Endothelial cell of hepatic sinusoid (primary cell): ENCODE measurements at regions not wholly inside any gene's neighbourhood (a gene's known extent, or its start where the extent isn't known, plus 50 kb on each side); places are given as distances from the start of the nearest gene placed in this dataset.

Experiments
- in situ Hi-C: cut with HindIII; loops from 2 replicates; pipeline ENCODE4 v1.10.0; 2017; ENCODE audit warnings: low sequenced_read_pairs

DNA sequence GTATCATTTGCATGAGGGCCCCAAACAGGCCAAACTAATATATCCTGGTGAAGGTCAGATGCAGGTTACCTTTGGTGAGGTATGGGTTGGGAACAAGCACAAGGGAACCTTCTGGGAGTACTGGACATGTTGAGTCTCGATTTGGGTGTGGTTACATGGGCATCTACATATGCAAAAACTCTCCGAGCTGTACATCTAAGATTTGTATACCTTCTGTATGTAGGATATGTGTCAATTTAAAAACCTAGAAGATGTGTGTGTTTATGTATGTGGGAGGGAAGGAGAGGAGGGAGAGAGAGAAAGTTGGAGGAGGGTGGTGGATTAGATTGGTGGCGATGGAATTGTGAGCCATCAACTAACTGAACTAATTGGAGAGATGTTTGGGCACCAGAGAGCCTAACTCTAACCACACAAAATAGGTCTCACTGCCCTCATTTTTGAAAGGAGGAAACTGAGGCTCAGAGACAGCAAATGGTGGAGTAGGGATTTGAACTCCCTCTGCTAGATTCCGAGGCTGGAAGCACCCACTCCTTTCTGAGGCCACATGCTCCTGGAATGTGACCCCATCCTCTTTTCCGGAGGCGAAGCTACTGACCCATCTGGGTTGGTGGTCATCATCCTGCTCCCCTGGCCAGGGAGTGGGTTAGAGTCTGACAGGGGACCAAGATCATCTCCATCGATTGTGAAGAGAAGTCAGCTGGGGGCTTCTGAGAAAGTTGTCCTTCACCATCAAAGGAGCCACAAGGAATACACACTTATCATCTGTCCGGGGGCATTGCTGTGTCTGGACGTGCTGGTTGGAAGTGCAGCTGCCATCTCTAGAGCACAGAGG is 107.3 kb upstream of the MYCN start:
- in situ Hi-C loops = no loop called here

DNA sequence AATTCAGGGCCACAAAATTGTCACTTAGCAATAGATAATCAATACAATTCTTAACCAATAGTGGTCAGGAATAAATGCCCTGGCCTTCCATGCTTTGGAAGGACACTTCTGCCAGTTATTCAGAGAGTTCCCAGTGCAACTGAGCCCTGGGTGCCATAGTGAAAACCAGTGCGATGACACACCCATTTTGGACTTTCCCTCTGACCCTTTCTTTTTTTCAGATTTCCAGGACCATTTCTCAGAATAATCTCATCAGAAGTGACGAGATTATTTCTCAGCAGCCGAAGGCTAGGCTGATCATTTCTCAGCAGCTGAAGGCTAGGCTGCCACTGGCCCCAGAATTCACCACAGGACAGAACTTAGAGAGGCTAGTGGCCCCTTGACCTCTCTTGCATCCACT is 106.6 kb upstream of the MYCN start:
- in situ Hi-C loops = no loop called here

DNA sequence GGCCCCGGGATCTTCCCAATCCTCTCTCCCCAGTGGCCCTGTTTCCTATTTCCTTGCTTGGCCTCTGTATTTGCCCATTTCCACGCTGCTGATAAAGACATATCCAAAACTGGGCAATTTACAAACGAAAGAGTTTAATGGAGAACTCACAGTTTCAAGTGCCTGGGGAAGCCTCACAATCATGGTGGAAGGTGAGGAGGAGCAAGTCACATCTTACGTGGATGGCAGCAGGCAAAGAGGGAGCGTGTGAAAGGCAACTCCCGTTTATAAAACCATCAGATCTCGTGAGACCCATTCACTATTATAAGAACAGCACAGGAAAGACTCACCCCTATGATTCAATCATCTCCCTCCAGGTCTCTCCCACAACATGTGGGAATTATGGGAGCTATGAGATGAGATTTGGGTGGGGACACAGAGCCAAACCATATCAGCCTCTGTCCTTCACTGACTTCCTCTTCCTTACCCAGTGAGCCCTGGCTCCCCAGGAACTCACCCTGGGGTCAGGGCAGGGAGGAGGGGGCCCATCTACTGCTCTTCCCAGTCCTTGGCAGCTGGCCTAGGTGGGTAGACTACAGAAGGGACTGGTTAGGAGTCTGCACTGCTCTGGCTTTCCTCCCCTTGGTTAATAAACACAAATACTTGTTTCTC is 105.8 kb upstream of the MYCN start:
- in situ Hi-C loops = no loop called here

DNA sequence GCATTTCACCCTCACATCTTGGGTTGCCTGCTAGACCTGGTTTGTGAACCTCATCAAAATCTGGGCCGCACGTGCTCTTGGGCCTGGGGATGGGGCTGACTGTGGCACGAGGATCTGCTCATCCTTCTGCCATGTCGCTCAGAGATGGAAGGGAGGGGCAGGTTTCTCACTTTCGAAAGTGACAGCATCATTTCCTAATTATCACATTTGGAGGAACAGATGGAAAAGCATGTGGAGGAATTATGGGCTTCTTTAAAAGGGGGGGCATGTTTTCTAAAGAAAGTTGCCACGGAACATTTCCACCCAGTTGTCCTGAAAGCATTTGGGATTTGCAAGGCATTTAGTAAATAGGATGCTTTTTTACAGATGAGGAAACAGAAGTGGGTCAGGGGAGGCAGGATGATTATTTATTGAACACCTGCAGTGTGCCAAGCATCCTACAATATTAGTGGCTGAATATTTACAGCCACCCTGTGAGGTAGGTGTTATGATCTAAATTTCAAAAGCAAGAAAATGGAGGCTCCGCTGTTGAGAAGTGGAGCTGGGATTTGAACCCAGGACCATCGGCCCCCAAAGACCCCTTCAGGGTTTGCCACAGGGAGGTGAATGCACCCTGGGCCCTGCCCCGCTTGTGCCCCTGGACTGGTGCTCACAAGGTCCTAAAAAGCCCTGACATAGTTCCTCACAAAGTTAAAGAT is 104.2 kb upstream of the MYCN start:
- in situ Hi-C loops = no loop called here

DNA sequence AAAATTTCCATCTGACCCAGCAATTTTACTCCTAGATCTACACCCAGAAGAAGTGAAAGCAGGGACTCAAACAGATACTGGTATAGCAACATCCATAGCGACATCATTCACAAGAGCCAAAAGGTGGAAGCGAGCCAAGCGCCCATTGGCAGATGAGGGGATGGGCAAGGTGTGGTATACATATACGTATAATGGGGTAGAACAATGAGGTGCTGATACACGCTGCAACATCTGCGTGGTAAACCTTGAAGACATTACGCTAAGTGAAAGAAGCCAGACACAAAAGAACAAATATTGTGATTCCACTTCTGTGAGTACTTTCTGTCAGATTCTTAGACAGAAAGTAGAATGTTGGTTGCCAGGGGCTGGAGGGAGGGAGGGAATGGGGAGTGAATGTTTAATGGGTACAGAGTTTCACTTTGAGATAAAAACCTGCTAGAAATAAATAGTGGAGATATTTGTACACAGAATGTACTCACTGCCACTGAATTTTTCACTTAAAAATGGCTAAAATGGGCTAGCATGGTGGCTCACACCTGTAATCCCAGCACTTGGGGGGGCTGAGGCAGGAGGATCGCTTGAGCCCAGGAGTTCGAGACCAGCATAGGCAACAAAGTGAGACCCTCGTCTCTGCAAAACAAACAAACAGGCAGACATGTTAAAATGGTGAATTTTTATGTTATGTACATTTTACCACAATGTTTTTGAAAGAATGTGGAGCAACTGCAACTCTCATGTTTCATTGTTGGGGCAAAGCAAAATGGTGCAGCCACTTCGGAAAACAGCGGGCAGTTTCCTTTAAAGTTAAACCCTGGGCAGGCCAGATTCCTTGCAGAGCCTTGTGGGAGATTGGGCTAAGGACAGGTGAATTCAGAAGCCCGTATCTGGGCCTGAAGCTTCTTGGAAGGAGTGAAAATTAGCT is 103.4 kb upstream of the MYCN start:
- in situ Hi-C loops = no loop called here

DNA sequence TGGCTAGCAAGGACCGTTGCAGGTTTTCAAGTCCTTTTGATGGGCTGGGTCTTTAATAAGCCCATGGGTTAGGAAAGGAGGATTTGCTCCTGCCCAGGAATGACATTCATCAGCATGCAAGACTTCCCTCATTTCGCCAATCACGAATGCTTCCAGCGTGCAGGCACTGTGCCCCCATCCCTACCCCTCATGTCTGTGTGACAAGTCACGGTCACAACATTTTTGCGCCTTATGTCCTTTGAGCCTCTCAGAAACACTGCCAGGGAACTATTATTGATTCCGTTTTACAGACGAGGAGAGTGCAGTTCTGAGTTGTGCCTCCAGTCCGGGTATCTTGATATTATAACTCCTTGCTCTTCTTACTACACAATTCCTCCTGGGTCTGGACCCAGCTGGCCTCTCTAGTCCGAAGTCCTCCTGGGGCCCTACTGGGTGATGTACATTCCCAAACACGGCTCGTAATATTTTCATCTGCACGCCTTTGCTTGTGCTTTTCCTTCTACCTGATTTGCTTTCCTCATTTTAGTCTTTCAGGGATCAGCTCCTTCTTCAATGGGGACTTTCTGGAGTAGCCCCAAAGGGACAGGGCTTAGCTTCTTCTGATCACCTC is 101.8 kb upstream of the MYCN start:
- in situ Hi-C loops = no loop called here

DNA sequence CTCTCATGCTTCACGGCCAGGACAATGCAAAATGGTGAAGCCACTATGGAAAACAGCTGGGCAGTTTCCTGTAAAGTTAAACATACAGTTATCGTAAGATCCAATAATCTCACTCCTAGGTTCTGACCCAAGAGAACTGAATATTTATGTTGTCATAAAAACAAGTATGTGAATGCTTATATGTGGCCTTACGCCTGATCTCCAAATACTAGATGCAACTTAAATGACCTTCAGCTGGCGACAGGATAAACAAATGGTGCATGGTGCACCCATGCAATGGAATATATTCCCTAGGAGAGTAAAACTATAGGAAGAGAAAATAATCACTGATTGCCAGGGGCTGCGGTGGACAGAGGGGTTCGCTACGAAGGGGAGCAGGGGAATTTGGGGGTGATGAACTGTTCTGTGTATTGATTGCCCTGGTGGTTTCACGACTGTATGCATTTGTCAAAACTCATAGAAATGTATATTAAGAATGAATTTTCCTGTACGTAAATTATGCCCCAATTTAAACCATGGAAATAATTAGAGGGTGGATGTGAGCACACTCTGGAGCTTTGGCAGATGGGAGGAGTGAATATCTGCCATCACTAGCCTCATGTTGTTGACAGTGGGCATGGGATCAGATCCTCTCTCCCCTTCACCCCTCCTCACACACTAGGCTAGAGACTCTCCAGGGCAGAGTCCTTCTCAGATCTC is 100.8 kb upstream of the MYCN start:
- in situ Hi-C loops = no loop called here

DNA sequence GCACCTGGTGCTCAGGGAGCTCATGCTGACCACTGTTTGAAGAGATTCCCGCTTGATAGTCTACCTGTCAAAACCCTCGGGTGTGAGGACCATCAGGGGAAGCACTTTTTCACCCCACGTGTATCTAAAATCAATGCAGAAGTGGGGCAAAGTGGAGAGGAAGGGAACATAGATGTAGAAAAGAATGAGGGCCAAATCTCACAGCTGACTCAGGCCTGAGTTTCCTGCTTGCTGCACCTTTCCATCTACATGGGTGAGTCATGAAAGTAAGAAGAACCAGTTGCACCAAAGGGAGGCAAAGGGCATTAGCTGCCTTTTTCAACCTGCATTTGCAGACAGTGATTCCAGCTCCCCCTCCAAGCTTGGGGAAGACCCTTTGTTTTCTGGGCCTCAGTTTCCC is 100.2 kb upstream of the MYCN start:
- in situ Hi-C loops = no loop called here

DNA sequence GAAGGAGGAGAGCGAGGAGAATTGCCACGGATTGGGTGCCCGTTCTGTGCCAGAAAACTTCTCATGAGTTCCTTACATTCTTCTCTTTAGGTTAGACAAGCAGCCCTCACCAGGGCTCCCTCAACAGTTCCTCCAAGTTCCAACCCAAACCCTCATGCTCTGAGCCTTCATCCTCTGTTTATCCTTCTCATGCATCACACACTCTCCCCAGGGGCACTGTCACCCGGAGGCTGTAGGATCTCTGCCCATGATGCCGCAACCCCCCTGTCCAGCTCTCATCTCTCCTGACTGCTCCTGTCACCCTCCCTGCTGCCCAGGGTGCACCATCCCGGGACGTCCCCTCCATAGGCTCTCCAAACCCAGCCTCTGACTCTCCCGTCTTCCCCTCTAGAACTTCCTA is 99.4 kb upstream of the MYCN start:
- in situ Hi-C loops = no loop called here

DNA sequence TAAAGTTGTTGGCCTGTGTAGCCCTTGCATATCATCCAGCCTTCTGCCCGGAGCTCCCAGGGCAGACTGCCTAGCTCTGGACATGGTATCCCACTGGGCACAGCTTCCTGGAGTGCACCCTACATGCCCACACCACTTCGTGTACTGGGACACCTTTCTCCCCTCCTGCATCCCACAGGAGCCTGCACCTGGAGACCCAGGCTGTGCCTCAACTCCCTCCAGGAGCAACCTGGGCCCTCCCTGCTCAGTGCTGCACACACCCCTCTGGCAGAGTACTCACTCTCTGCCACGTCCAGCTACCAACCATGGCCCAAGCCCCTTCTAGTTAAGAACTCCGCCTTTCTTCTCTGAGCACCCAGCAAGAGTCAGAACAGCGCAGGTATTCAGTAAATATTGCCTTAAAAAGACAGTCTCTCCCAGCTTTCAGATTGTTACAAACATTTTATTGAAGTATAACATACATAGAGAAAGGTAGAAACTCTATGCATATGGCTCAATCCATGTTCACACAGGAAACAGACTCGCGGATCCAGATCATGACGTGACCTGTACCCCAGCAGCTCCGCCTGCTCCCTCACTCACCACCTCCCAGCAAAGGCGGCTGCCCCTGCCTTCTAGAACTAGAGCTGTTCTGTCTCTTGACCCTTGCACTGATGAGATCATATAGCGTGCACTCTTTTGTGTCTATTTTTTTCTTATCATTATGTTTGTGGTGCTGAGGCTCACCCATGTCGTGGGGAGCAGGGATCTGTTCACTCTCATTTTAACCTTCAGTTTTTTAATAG is 98.4 kb upstream of the MYCN start:
- in situ Hi-C loops = no loop called here

DNA sequence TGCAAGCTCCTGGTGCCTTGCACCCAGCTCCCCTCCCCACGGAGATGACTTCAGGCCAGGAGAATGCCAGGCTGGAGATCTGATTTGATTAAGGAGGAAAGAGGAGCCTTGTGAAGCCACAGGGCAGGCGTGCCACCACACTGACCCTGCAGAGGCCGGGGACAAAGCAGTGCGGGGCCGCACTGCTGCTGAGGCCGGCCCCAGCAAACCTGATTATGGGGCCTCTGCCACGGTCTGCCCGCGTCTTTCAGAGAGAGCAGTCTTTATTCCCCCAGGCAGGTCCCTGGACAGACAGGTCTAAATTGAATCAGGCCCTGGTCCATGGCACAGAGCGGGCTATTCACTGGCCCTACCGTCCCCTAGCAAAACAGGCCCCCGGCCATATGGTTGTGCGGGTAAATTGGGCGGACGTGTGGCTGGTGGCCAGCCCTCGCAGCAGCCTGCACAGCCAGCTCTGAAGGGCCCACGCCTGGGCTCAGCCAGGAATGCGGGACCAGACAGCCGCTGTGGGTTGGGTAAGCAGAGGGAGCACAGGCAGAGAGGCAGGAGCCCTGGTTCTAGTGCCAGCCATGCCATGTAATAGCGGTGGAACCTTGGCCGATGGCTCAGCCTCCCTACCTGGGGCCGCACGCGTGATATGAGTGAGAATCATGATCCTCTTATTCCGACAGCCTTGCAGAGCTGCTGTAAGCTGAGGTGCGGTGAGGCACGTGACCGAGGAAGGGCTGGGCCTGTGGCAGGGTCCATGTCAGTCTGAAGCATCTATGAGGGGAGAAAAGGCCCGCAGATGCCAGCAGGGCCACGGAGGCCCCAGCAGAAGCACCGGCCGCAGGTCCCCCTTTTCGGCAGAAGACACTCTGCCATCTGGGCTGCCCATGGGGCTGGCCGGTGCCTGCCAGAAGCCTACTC is 97.3 kb upstream of the MYCN start:
- in situ Hi-C loops = no loop called here

DNA sequence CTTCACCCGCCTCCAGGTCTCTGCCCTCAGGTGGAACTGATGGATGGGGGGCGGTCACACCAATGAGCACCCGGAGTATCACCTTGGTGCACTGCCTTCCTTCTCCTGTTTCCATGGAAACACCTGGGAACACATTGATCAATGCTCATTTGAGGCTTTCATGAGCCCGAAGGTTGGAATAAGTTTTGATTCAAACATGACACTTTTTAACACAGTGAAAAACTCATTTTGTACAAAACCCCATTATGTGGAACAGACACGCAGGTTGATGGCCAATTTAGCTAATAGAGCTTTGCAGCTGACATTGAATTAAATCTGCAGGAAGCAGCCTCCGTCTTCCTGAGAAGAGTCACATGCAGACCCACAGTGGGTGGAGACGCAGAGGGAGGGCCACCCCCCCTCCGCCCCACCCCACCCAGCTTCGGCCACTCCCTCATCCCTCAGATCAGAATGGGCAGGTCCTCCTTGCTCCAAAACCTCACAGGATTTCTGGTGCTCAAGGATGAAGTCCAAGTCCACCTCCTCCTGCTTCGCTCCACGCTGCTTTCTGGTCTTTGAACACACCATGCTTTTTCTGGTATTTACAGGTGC is 96.0 kb upstream of the MYCN start:
- in situ Hi-C loops = no loop called here

DNA sequence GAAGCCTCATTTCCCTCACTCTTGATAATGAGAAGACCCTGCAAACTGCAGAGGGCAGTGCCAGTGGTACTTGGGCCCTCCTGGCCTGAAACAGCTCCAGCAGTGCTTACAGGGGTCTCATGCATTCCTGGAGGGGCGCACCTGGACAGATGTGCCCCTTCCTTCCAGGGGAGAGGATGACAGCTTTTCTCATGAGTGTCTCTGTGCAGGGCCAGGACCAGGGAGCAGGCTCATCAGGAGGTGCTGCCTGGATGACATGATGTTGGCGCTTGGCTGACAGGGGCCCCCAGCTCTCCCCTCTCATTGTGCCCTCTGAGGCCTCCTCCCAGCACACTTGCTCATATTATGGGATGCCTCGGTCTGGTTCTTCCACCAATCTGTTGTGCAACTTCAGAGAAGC is 95.1 kb upstream of the MYCN start:
- in situ Hi-C loops = no loop called here

DNA sequence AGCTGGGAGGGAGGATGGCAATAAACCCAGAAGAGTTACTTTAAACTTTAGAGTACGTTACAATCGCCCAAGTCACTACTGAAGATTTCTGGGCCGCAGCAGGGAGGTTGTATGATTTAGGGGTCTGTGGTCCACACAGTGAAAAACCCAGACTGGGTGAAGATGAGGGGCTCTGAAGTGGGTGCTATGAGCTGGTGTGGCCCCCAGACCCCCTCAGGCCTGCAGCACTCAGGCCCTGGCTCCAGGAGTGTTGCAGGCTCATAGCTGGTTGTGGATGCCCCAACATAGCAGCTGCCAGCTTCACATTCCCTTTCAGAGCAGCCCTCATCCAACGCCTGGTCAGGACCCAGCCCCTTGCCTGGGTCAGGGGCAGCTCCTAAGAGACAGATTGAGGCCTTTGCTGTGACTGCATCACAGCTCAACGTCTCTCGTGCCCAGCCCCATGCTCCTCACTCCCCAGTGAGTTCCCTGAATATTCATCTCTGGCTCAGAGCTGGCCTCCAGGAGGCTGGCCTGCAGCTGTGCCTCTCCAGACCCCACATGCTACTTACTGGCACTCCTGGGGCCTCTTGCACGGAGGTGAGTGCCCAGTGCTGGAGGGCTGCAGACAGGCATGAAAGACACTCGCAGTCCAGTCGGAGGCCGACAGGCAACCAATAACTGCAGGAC is 94.5 kb upstream of the MYCN start:
- in situ Hi-C loops = no loop called here

DNA sequence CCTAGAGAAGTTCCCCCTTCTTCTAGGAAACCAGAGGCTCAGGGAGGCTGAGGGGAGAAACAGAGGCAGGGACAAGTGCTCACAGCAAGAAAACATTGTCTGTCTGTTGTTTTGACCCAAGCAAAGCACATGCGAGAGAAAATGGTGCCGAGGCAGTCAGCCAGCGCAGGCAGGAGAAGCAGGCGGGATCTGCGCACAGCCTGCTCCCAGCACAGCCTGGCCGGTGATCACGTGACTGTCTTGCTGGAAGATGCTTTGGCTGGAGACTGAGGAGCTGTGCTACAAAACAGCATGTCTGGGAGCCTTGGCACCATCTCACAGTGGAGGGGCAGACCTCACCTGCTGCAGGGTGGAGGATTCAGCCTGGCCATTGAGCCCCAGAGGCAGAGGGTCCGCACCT is 93.7 kb upstream of the MYCN start:
- in situ Hi-C loops = no loop called here

DNA sequence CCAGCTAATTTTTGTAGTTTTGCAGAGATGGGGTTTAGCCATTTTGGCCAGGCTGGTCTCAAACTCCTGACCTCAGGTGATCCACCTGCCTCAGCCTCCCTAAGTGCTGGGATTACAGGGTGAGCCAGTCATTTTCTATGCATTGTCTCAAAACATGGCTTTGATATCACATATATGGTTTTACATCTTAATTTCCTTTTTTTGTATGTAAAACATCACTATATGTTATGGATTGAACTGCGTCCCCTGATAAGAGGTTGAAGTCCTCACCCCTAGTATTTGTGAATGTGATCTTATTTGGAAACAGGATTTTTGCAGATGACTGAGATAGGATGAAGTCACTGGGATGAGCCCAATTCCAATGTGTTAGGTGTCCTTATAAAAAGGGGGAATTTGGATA is 89.8 kb upstream of the MYCN start:
- in situ Hi-C loops = no loop called here

DNA sequence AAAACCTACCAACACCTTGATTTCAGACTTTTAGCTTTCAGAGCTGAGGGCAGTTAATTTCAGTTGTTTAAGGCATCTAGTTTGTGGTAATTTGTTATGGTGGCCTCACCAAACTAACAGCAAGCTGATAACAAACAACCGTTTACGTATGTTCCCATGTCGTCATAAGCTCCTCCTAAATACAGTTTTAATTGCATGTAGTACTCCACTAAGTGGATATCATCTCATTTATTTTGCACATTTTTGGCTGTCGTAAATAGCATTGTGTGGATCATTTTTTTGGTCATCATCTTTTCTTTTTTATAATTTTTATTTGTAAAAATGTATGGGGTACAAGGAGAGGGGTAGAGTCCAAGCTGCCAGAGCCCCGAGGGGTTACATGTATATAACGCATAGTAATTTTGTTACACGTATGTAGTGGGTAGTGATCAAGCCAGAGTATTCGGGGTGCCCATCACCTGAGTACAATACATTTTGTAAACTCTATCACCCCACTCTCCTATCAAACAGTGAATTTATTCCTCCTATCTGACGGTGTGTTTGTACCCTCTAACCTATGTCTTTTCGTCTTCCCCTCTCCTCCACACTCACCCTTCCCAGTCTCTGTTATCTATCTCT is 89.2 kb upstream of the MYCN start:
- in situ Hi-C loops = no loop called here
